HCT116 (cell line): ENCODE measurements at regions not wholly inside any gene's neighbourhood (a gene's known extent, or its start where the extent isn't known, plus 50 kb on each side); places are given as distances from the start of the nearest gene placed in this dataset.

Source experiments
- ATAC-seq: fragments of 200-7000 bp; cut with Tn5 transposase; 2 replicates; pipeline ENCODE4 v1.9.1; 2020; ENCODE audit warnings: mild to moderate bottlenecking, moderate library complexity
- BruUV-seq: library from RNA; stranded (reverse); fragments of 400-500 nt; replicated peaks from 2 replicates; lab custom pipeline; 2021; lab: Mats Ljungman, UMichigan
- CTCF ChIA-PET: fragments of 300-600 bp; sonication (Branson Sonifier 250); formaldehyde crosslinking; loops from one replicate; lab custom pipeline; 2021; ENCODE audit warnings: antibody characterized with exemption; lab: Charles Lee
- POLR2A ChIA-PET: fragments of 300-600, 350-600 bp; sonication (Branson Sonifier 250); formaldehyde crosslinking; loops from one replicate; lab custom pipeline; 2021; ENCODE audit warnings: antibody characterized with exemption; lab: Charles Lee
- RAD21 ChIA-PET, 2 experiments: fragments of 300-600 bp; sonication (Branson Sonifier 250); formaldehyde crosslinking; loops; one replicate each; lab custom pipeline; 2023; ENCODE audit warnings: low total read pairs in 2 of 2; ENCODE audit not compliant: uncharacterized antibody in 2 of 2, unreplicated experiment in 2 of 2, low non-redundant PET in 1 of 2; lab: Charles Lee
- DNase-seq: peaks from one replicate; pipeline ENCODE4 v3.0.0-alpha.2; 2010; ENCODE audit warnings: low read depth, low spot score
- H2AFZ ChIP-seq: fragments of 200-600 bp; shearing (Covaris generic), sonication (generic); 2 replicates; pipeline ENCODE4 v1.6.1; 2017; ENCODE audit warnings: low read depth, mixed run types, mixed read lengths, antibody characterized with exemption, low read length; ENCODE audit not compliant: poor library complexity, severe bottlenecking
- H3K27ac ChIP-seq: 2 replicates; pipeline ENCODE4 v1.5.1; 2012; ENCODE audit warnings: low read depth, low read length
- H3K27me3 ChIP-seq: fragments of 200-600 bp; sonication (generic); 2 replicates; pipeline ENCODE4 v1.6.1; 2016; ENCODE audit warnings: mixed run types, low read length, mixed read lengths; ENCODE audit not compliant: insufficient read depth
- H3K36me3 ChIP-seq, 2 experiments: fragments of 200-500 bp in 1 of 2; fragments of 200-600 bp in 1 of 2; sonication (Bioruptor generic) in 1 of 2; sonication (generic) in 1 of 2; 2 replicates each; pipeline versions ENCODE4 v1.5.1 to v1.6.1; 2014 to 2016; ENCODE audit warnings: low read length in 2 of 2, inconsistent platforms in 1 of 2, mixed read lengths in 1 of 2, mixed run types in 1 of 2; ENCODE audit not compliant: insufficient read depth in 2 of 2, control insufficient read depth in 1 of 2
- H3K4me1 ChIP-seq, 2 experiments: fragments of 200-600 bp in 1 of 2; sonication (generic) in 1 of 2; 2 replicates each; pipeline versions ENCODE4 v1.5.1 to v1.6.1; 2012 to 2017; ENCODE audit warnings: low read length in 2 of 2, inconsistent platforms in 1 of 2, mild to moderate bottlenecking in 1 of 2, mixed read lengths in 1 of 2, mixed run types in 1 of 2, moderate library complexity in 1 of 2; ENCODE audit not compliant: insufficient read depth in 2 of 2, control insufficient read depth in 1 of 2
- H3K4me2 ChIP-seq: fragments of 200-600 bp; sonication (generic); 2 replicates; pipeline ENCODE4 v1.6.1; 2017; ENCODE audit warnings: mixed run types, low read length, mixed read lengths
- H3K4me3 ChIP-seq, 2 experiments: fragments of 200-600 bp in 1 of 2; sonication (generic) in 1 of 2; replicated peaks in 1 of 2; 2 replicates each; pipeline ENCODE4 v1.5.1; 2011 to 2016; ENCODE audit warnings: low read length in 2 of 2, control low read depth in 1 of 2, low read depth in 1 of 2, mild to moderate bottlenecking in 1 of 2, mixed read lengths in 1 of 2, mixed run types in 1 of 2
- H3K79me2 ChIP-seq: fragments of 200-600 bp; sonication (generic); 2 replicates; pipeline ENCODE4 v1.6.1; 2017; ENCODE audit warnings: mild to moderate bottlenecking, mixed run types, low read length, moderate library complexity, mixed read lengths; ENCODE audit not compliant: insufficient read depth
- H3K9ac ChIP-seq: fragments of 200-600 bp; sonication (generic); 2 replicates; pipeline ENCODE4 v1.6.1; 2016; ENCODE audit warnings: low read length, mixed read lengths
- H3K9me2 ChIP-seq: fragments of 200-600 bp; sonication (generic), shearing (Covaris generic); 2 replicates; pipeline ENCODE4 v1.6.1; 2017; ENCODE audit warnings: mixed run types, mild to moderate bottlenecking, moderate library complexity; ENCODE audit not compliant: insufficient read depth
- H3K9me3 ChIP-seq, 2 experiments: fragments of 200-500 bp in 1 of 2; fragments of 200-600 bp in 1 of 2; sonication (Bioruptor generic) in 1 of 2; sonication (generic) in 1 of 2; 2 replicates each; pipeline ENCODE4 v1.6.1; 2014 to 2017; ENCODE audit warnings: low read length in 2 of 2, mixed read lengths in 2 of 2, inconsistent platforms in 1 of 2, low read depth in 1 of 2, mild to moderate bottlenecking in 1 of 2, mixed run types in 1 of 2, moderate library complexity in 1 of 2; ENCODE audit not compliant: control insufficient read depth in 1 of 2, insufficient read depth in 1 of 2
- H4K20me1 ChIP-seq: fragments of 200-600 bp; sonication (generic), shearing (Covaris generic); 2 replicates; pipeline ENCODE4 v1.6.1; 2017; ENCODE audit warnings: mixed run types, mild to moderate bottlenecking, moderate library complexity; ENCODE audit not compliant: insufficient read depth
- CBX3 ChIP-seq: IDR thresholded peaks from 2 replicates; pipeline ENCODE4 v1.6.1; 2012; ENCODE audit warnings: low read depth
- CEBPB ChIP-seq: IDR thresholded peaks from 2 replicates; pipeline ENCODE4 v1.6.1; 2012; ENCODE audit warnings: low read depth
- EGR1 ChIP-seq: IDR thresholded peaks from 2 replicates; pipeline ENCODE4 v1.6.1; 2012; ENCODE audit warnings: low read depth
- EZH2phosphoT487 ChIP-seq: fragments of 200-600 bp; IDR thresholded peaks from 2 replicates; pipeline ENCODE4 v1.6.1; 2018; ENCODE audit warnings: antibody characterized with exemption, borderline replicate concordance
- FOSL1 ChIP-seq: IDR thresholded peaks from 2 replicates; pipeline ENCODE4 v1.6.1; 2012; ENCODE audit warnings: low read depth
- JUND ChIP-seq: IDR thresholded peaks from 2 replicates; pipeline ENCODE4 v1.6.1; 2012
- POLR2A ChIP-seq: IDR thresholded peaks from 2 replicates; pipeline ENCODE4 v1.7.0; 2011; ENCODE audit warnings: borderline replicate concordance; ENCODE audit not compliant: insufficient read depth, insufficient read length; ENCODE audit errors: extremely low read depth
- POLR2AphosphoS5 ChIP-seq: IDR thresholded peaks from 2 replicates; pipeline ENCODE4 v1.6.1; 2011; ENCODE audit warnings: mild to moderate bottlenecking, low read depth, low read length, moderate library complexity
- RAD21 ChIP-seq: IDR thresholded peaks from 2 replicates; pipeline ENCODE4 v1.6.1; 2012; ENCODE audit warnings: low read depth, mild to moderate bottlenecking
- SIN3A ChIP-seq: IDR thresholded peaks from 2 replicates; pipeline ENCODE4 v1.6.1; 2012; ENCODE audit warnings: low read depth
- SRF ChIP-seq: IDR thresholded peaks from 2 replicates; pipeline ENCODE4 v1.6.1; 2012; ENCODE audit warnings: low read depth
- TCF7L2 ChIP-seq: IDR thresholded peaks from 2 replicates; pipeline ENCODE4 v1.7.0; 2011; ENCODE audit warnings: borderline replicate concordance, inconsistent platforms; ENCODE audit not compliant: insufficient read depth, insufficient read length; ENCODE audit errors: extremely low read depth
- YY1 ChIP-seq: IDR thresholded peaks from 2 replicates; pipeline ENCODE4 v1.6.1; 2011; ENCODE audit warnings: low read length, low read depth, moderate library complexity, mild to moderate bottlenecking; ENCODE audit not compliant: insufficient replicate concordance; ENCODE audit errors: extremely low read depth
- ZFX ChIP-seq: fragments of 450-650 bp; IDR thresholded peaks from 2 replicates; pipeline ENCODE4 v1.6.1; 2017
- intact Hi-C: fragments of 100-400 bp; cut with micrococcal nuclease; formaldehyde crosslinking; loops from 2 replicates; pipeline ENCODE4 v1.10.0; 2022
- TF ChIP-seq, protein P1 (sequence below): IDR thresholded peaks from 2 replicates; pipeline ENCODE4 v1.6.1; 2012; ENCODE audit warnings: low read depth
- TF ChIP-seq, protein P2 (sequence below): IDR thresholded peaks from 2 replicates; pipeline ENCODE4 v1.6.1; 2012

DNA sequence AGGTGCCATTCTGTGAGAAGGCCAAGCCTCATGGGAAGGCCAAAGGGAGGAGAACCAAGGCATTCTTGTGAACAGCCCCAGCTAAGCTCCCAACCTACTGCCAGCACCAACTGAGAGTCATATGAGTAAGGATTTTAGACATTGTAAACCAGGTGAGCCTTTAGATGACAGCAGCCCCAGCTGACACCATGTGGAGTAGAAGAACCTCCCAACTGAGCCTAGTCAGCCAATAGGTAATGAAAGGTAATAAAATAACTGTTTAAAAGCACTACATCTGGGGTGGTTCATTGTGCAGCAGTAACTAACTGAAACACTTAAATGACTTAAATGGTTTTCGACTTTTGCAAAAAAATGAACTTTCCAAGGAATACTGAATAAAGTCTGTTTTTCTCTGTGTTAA, 172.6 kb upstream of the KIF2A start:
- Histone ChIP-seq H3K4me2 (no peak overlapping the region), H3K9me3 (no peaks in the 10 kb centered on the region), H3K9ac (no peak overlapping the region), H3K79me2 (no peaks in the 10 kb centered on the region), H2AFZ (no peak overlapping the region), H4K20me1 (no peaks in the 10 kb centered on the region), H3K4me1 (no peaks in the 10 kb centered on the region), H3K36me3 (no peaks in the 10 kb centered on the region), H3K4me3 (no peak overlapping the region), H3K9me2 (no peaks in the 10 kb centered on the region), H3K27me3 (peaks cover 27% of the 10 kb centered on the region; the same call in 1 of the 2 replicates), H3K27ac (no peak overlapping the region)
- ChIA-PET RAD21 (no interaction called here), CTCF (interaction anchor here (1.6 kb wide), 1 partner anchor 10 kb away, joined by 9 read pairs; no protein-coding TSS in a partner anchor), POLR2A (no interaction called here)
- BruUV-seq = no TSS peak
- TF ChIP-seq, protein P1, sequence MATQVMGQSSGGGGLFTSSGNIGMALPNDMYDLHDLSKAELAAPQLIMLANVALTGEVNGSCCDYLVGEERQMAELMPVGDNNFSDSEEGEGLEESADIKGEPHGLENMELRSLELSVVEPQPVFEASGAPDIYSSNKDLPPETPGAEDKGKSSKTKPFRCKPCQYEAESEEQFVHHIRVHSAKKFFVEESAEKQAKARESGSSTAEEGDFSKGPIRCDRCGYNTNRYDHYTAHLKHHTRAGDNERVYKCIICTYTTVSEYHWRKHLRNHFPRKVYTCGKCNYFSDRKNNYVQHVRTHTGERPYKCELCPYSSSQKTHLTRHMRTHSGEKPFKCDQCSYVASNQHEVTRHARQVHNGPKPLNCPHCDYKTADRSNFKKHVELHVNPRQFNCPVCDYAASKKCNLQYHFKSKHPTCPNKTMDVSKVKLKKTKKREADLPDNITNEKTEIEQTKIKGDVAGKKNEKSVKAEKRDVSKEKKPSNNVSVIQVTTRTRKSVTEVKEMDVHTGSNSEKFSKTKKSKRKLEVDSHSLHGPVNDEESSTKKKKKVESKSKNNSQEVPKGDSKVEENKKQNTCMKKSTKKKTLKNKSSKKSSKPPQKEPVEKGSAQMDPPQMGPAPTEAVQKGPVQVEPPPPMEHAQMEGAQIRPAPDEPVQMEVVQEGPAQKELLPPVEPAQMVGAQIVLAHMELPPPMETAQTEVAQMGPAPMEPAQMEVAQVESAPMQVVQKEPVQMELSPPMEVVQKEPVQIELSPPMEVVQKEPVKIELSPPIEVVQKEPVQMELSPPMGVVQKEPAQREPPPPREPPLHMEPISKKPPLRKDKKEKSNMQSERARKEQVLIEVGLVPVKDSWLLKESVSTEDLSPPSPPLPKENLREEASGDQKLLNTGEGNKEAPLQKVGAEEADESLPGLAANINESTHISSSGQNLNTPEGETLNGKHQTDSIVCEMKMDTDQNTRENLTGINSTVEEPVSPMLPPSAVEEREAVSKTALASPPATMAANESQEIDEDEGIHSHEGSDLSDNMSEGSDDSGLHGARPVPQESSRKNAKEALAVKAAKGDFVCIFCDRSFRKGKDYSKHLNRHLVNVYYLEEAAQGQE = no peak
- no peak for TF ChIP-seq FOSL1
- no peak for TF ChIP-seq RAD21
- no peak for TF ChIP-seq ZFX
- intact Hi-C loops = no loop called here
- ATAC-seq (no peak), DNase-seq (no peak)

DNA sequence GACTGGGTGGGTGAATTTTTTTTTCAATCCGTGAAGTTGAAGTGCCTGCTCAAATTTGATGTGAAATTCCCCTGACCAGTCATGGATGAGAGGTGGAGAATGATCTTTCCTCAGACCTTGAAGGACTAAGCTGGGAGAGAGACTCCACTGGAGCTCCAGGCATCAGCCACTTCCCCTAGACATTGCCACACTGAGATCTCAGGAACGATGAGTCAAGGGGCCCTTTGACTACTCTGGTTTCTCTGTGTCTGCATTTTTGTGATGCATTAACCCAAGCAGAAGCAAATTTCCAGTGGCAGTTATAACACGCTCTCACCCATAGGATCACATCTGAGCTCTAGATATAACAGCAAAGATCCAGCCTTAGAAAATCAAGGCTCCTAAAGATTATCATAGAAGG, 171.2 kb upstream of the KIF2A start:
- H3K27me3 ChIP-seq = peaks cover 41% of the 10 kb centered on the region; the same call in 1 of the 2 replicates
- intact Hi-C loops = no loop called here
- no peak overlapping the region for H3K4me2 ChIP-seq
- ATAC-seq = no peak
- BruUV-seq = no TSS peak
- RAD21 ChIA-PET = no interaction called here
- H3K4me3 ChIP-seq = no peak overlapping the region
- H3K36me3 ChIP-seq = no peaks in the 10 kb centered on the region
- POLR2A ChIA-PET = no interaction called here
- CTCF ChIA-PET = no interaction called here
- no peaks in the 10 kb centered on the region for H3K4me1 ChIP-seq
- no peak overlapping the region for H3K9ac ChIP-seq
- H3K9me2 ChIP-seq = no peaks in the 10 kb centered on the region
- no peaks in the 10 kb centered on the region for H3K9me3 ChIP-seq
- no peak overlapping the region for H3K27ac ChIP-seq
- no peaks in the 10 kb centered on the region for H3K79me2 ChIP-seq
- DNase-seq = no peak
- H2AFZ ChIP-seq = no peak overlapping the region
- H4K20me1 ChIP-seq = no peaks in the 10 kb centered on the region
- TF ChIP-seq TCF7L2 (no peak), JUND (no peak), CBX3 (no peak), SIN3A (no peak), POLR2AphosphoS5 (no peak), EGR1 (no peak), EZH2phosphoT487 (no peak), POLR2A (no peak), SRF (no peak), ZFX (no peak), YY1 (no peak), CEBPB (no peak)
- TF ChIP-seq, protein P2, sequence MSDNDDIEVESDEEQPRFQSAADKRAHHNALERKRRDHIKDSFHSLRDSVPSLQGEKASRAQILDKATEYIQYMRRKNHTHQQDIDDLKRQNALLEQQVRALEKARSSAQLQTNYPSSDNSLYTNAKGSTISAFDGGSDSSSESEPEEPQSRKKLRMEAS = no peak
- TF ChIP-seq, protein P1 = no peak
